PFSK-1 (cell line): ENCODE measurements at regions not wholly inside any gene's neighbourhood (a gene's known extent, or its start where the extent isn't known, plus 50 kb on each side); places are given as distances from the start of the nearest gene placed in this dataset.

Experiments used
- FOXP2 ChIP-seq: optimal IDR thresholded peaks from 2 replicates; pipeline ENCODE3; 2011; ENCODE audit warnings: borderline replicate concordance, control low read depth, inconsistent platforms; ENCODE audit not compliant: insufficient read depth; ENCODE audit errors: extremely low read length, extremely low read depth
- SIN3A ChIP-seq: IDR thresholded peaks from 2 replicates; pipeline ENCODE4 v1.6.1; 2012; ENCODE audit warnings: mild to moderate bottlenecking, low read length, moderate library complexity, borderline replicate concordance; ENCODE audit not compliant: insufficient read depth
- TAF1 ChIP-seq: IDR thresholded peaks from 2 replicates; pipeline ENCODE4 v1.6.1; 2012; ENCODE audit warnings: low read length, control low read depth, borderline replicate concordance; ENCODE audit not compliant: insufficient read depth
- TF ChIP-seq, protein P1 (sequence below), 2 experiments: IDR thresholded peaks; 2 replicates each; pipeline versions ENCODE4 v1.6.1 to v1.8.0; 2011 to 2012; ENCODE audit warnings: low read depth in 2 of 2, low read length in 2 of 2, control low read depth in 1 of 2, inconsistent platforms in 1 of 2, mild to moderate bottlenecking in 1 of 2, moderate library complexity in 1 of 2; ENCODE audit not compliant: insufficient read depth in 1 of 2

DNA sequence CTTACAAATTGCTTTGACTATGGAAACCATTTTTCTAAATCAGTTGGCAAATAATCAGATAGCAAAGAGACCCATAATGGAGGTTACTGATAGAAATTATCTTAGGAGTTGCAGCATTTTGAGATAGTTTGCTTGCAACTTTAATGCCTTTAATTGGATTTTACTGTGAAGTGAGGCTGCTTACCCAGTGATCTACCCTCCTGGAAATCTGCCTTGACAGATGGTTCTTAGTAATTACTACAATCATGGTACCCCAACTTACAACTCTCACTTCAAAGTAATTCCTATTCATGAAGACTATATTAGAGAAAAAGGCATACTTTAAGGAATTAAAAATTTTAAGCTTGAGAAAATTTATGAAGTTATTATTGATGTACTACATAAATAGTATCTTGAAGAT, 1288.6 kb upstream of the CDH2 start:
- TF ChIP-seq, protein P1, sequence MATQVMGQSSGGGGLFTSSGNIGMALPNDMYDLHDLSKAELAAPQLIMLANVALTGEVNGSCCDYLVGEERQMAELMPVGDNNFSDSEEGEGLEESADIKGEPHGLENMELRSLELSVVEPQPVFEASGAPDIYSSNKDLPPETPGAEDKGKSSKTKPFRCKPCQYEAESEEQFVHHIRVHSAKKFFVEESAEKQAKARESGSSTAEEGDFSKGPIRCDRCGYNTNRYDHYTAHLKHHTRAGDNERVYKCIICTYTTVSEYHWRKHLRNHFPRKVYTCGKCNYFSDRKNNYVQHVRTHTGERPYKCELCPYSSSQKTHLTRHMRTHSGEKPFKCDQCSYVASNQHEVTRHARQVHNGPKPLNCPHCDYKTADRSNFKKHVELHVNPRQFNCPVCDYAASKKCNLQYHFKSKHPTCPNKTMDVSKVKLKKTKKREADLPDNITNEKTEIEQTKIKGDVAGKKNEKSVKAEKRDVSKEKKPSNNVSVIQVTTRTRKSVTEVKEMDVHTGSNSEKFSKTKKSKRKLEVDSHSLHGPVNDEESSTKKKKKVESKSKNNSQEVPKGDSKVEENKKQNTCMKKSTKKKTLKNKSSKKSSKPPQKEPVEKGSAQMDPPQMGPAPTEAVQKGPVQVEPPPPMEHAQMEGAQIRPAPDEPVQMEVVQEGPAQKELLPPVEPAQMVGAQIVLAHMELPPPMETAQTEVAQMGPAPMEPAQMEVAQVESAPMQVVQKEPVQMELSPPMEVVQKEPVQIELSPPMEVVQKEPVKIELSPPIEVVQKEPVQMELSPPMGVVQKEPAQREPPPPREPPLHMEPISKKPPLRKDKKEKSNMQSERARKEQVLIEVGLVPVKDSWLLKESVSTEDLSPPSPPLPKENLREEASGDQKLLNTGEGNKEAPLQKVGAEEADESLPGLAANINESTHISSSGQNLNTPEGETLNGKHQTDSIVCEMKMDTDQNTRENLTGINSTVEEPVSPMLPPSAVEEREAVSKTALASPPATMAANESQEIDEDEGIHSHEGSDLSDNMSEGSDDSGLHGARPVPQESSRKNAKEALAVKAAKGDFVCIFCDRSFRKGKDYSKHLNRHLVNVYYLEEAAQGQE (IDR thresholded peaks at IDR 0.05; ENCODE audit: insufficient read depth in 1 of 2, low read depth in 2 of 2, low read length in 2 of 2) = no peak
- TF ChIP-seq SIN3A (no peak), FOXP2 (no peak), TAF1 (no peak)
